Suprapubic skin (tissue), 4 donors: ENCODE measurements at regions not wholly inside any gene's neighbourhood (a gene's known extent, or its start where the extent isn't known, plus 50 kb on each side); places are given as distances from the start of the nearest gene placed in this dataset.

Experiments
- DNase-seq, 2 donors: peaks; one replicate each; pipeline ENCODE4 v3.0.0-alpha.2; 2019; ENCODE audit warnings: low spot score in 2 of 2
- H3K27ac ChIP-seq: fragments of 200-600 bp; sonication (generic); one replicate; pipeline ENCODE4 v1.5.1; 2019
- H3K27me3 ChIP-seq: fragments of 200-600 bp; sonication (generic); one replicate; pipeline ENCODE4 v1.5.1; 2019
- H3K36me3 ChIP-seq: fragments of 200-600 bp; sonication (generic); one replicate; pipeline ENCODE4 v1.5.1; 2019
- H3K4me1 ChIP-seq: fragments of 200-600 bp; sonication (generic); one replicate; pipeline ENCODE4 v1.5.1; 2019
- H3K4me3 ChIP-seq: fragments of 200-600 bp; sonication (generic); one replicate; pipeline ENCODE4 v1.5.1; 2019; ENCODE audit warnings: mild to moderate bottlenecking
- H3K9me3 ChIP-seq: fragments of 200-600 bp; sonication (generic); one replicate; pipeline ENCODE4 v1.5.1; 2019
- CTCF ChIP-seq, 2 donors: fragments of 200-600 bp in 1 of 2; fragments of 450-650 bp in 1 of 2; sonication (generic) in 1 of 2; IDR thresholded peaks; one replicate each; pipeline ENCODE4 v1.5.1; 2016 to 2019; ENCODE audit warnings: antibody characterized with exemption in 2 of 2, mild to moderate bottlenecking in 1 of 2, moderate library complexity in 1 of 2
- EP300 ChIP-seq: sonication (generic); formaldehyde crosslinking; IDR thresholded peaks from one replicate; pipeline ENCODE4 v1.6.1; 2017; ENCODE audit warnings: antibody characterized with exemption
- POLR2A ChIP-seq, 2 donors: fragments of 450-650 bp; IDR thresholded peaks; one replicate each; pipeline ENCODE4 v1.6.1; 2017; ENCODE audit warnings: antibody characterized with exemption in 2 of 2, mild to moderate bottlenecking in 2 of 2, moderate library complexity in 2 of 2
- POLR2AphosphoS5 ChIP-seq, 3 donors: sonication (generic); formaldehyde crosslinking; IDR thresholded peaks; one replicate each; pipeline ENCODE4 v1.6.1; 2017; ENCODE audit warnings: antibody characterized with exemption in 3 of 3
- WGBS: methylation state at CpG from one replicate; pipeline ENCODE4 v1.1.5; 2018; 5-methylcytosine and 5-hydroxymethylcytosine counted together

GRCh38 chr9:115507148-115507547 is 389.2 kb upstream of the TNC start:
- Histone ChIP-seq H3K27me3 (no peaks in the 10 kb centered on the region), H3K36me3 (no peaks in the 10 kb centered on the region)

GRCh38 chr9:115513148-115513547 is 395.2 kb upstream of the TNC start:
- no peaks in the 10 kb centered on the region for H3K4me1 ChIP-seq
- TF ChIP-seq EP300 (no peak), POLR2AphosphoS5 (IDR thresholded peaks at IDR 0.05) (no peak), CTCF (IDR thresholded peaks at IDR 0.05) (no peak), POLR2A (IDR thresholded peaks at IDR 0.05) (no peak)
- no peak overlapping the region for H3K27ac ChIP-seq
- no peak for DNase-seq
- no peak overlapping the region for H3K4me3 ChIP-seq
- 87% methylated on average over 3 of the region's 3 CpGs for whole genome bisulfite sequencing
- H3K9me3 ChIP-seq = no peaks in the 10 kb centered on the region
- H3K36me3 ChIP-seq = no peaks in the 10 kb centered on the region
- no peaks in the 10 kb centered on the region for H3K27me3 ChIP-seq

More at GRCh38 chr9:115507148-115507547, 389.2 kb upstream of the TNC start:
- Histone ChIP-seq H3K9me3 (no peaks in the 10 kb centered on the region), H3K27ac (no peak overlapping the region), H3K4me3 (no peak overlapping the region), H3K4me1 (no peaks in the 10 kb centered on the region)
- DNase-seq = no peak
- TF ChIP-seq POLR2A (IDR thresholded peaks at IDR 0.05) = no peak
- no peak for TF ChIP-seq EP300
- no peak for TF ChIP-seq POLR2AphosphoS5 (IDR thresholded peaks at IDR 0.05)
- no peak for TF ChIP-seq CTCF (IDR thresholded peaks at IDR 0.05)

- Histone ChIP-seq H3K27ac (no peak overlapping the region), H3K27me3 (no peaks in the 10 kb centered on the region), H3K4me1 (no peaks in the 10 kb centered on the region), H3K9me3 (no peaks in the 10 kb centered on the region), H3K36me3 (no peaks in the 10 kb centered on the region), H3K4me3 (no peak overlapping the region)
- no peak for TF ChIP-seq EP300
- TF ChIP-seq CTCF (IDR thresholded peaks at IDR 0.05) = no peak
- no peak for TF ChIP-seq POLR2AphosphoS5 (IDR thresholded peaks at IDR 0.05)
- no peak for TF ChIP-seq POLR2A (IDR thresholded peaks at IDR 0.05)
- DNase-seq = no peak
These were observed 396.5 kb upstream of the TNC start for GRCh38 chr9:115514454-115514853.

GRCh38 chr9:115517335-115518075 is 399.5 kb upstream of the TNC start:
- no peak for DNase-seq
- Histone ChIP-seq H3K4me1 (no peaks in the 10 kb centered on the region), H3K4me3 (no peak overlapping the region), H3K9me3 (no peaks in the 10 kb centered on the region), H3K27ac (no peak overlapping the region), H3K27me3 (no peaks in the 10 kb centered on the region), H3K36me3 (no peaks in the 10 kb centered on the region)
- TF ChIP-seq POLR2A (IDR thresholded peaks at IDR 0.05) = no peak
- no peak for TF ChIP-seq EP300
- no peak for TF ChIP-seq CTCF (IDR thresholded peaks at IDR 0.05)
- TF ChIP-seq POLR2AphosphoS5 (IDR thresholded peaks at IDR 0.05) = no peak

GRCh38 chr9:115520646-115521045 is 402.7 kb upstream of the TNC start:
- DNase-seq = no peak
- WGBS = 81% methylated on average over 3 of the region's 3 CpGs
- TF ChIP-seq POLR2AphosphoS5 (IDR thresholded peaks at IDR 0.05) = no peak
- no peak for TF ChIP-seq CTCF (IDR thresholded peaks at IDR 0.05)
- TF ChIP-seq POLR2A (IDR thresholded peaks at IDR 0.05) = no peak
- no peak for TF ChIP-seq EP300

More at GRCh38 chr9:115520646-115521045, 402.7 kb upstream of the TNC start:
- Histone ChIP-seq H3K4me3 (no peak overlapping the region), H3K27me3 (no peaks in the 10 kb centered on the region), H3K9me3 (no peaks in the 10 kb centered on the region), H3K36me3 (no peaks in the 10 kb centered on the region), H3K27ac (no peak overlapping the region), H3K4me1 (peaks cover 9% of the 10 kb centered on the region)
